WTC11 (cell line): ENCODE measurements at regions not wholly inside any gene's neighbourhood (a gene's known extent, or its start where the extent isn't known, plus 50 kb on each side); places are given as distances from the start of the nearest gene placed in this dataset.

Experiments used
- ATAC-seq: fragments of 200-7000 bp; cut with Tn5 transposase; 2 replicates; pipeline ENCODE4 v1.10.0; 2021; ENCODE audit warnings: mild to moderate bottlenecking, moderate library complexity
- CTCF ChIA-PET: fragments of 300-600 bp; sonication (Branson Sonifier 250); formaldehyde crosslinking; loops from one replicate; lab custom pipeline; 2021; ENCODE audit warnings: antibody characterized with exemption; lab: Charles Lee
- POLR2A ChIA-PET: fragments of 350-600 bp; sonication (Branson Sonifier 250); formaldehyde crosslinking; loops from one replicate; lab custom pipeline; 2021; ENCODE audit warnings: antibody characterized with exemption; lab: Charles Lee
- DNase-seq: peaks from one replicate; pipeline ENCODE4 v3.0.0; 2021; ENCODE audit warnings: low spot score
- H3K27ac Mint-ChIP-seq: 2 replicates; pipeline ENCODE4 v1.8.0; 2021; ENCODE audit warnings: mixed read lengths
- H3K27me3 Mint-ChIP-seq: 2 replicates; pipeline ENCODE4 v1.8.0; 2021; ENCODE audit warnings: low read depth, mild to moderate bottlenecking, moderate library complexity, mixed read lengths
- H3K36me3 Mint-ChIP-seq: 2 replicates; pipeline ENCODE4 v1.8.0; 2021; ENCODE audit warnings: mixed read lengths
- H3K4me1 Mint-ChIP-seq: 2 replicates; pipeline ENCODE4 v1.8.0; 2022; ENCODE audit warnings: mixed read lengths
- H3K4me3 Mint-ChIP-seq: 2 replicates; pipeline ENCODE4 v1.8.0; 2021; ENCODE audit warnings: mild to moderate bottlenecking, moderate library complexity, mixed read lengths
- H3K9me3 Mint-ChIP-seq: 2 replicates; pipeline ENCODE4 v1.8.0; 2021; ENCODE audit warnings: mixed read lengths
- FOXJ3 ChIP-seq: sonication (generic); formaldehyde crosslinking; IDR thresholded peaks from 2 replicates; pipeline ENCODE4 v1.9.0; 2021; ENCODE audit warnings: missing genetic modification reagents, mild to moderate bottlenecking, borderline replicate concordance
- HMGA2 ChIP-seq: fragments of 250-450 bp; sonication (Bioruptor Pico); IDR thresholded peaks from 2 replicates; pipeline ENCODE4 v1.4.0; 2021; ENCODE audit warnings: mild to moderate bottlenecking, moderate library complexity
- JAZF1 ChIP-seq: fragments of 250-450 bp; sonication (Bioruptor Pico); IDR thresholded peaks from 2 replicates; pipeline ENCODE4 v1.9.0; 2021; ENCODE audit warnings: moderate library complexity, mild to moderate bottlenecking, inconsistent platforms
- JUN ChIP-seq: sonication (generic); formaldehyde crosslinking; IDR thresholded peaks from 2 replicates; pipeline ENCODE4 v1.8.0; 2023; ENCODE audit warnings: mild to moderate bottlenecking, missing genetic modification reagents
- NR2C2 ChIP-seq: sonication (generic); formaldehyde crosslinking; IDR thresholded peaks from 2 replicates; pipeline ENCODE4 v1.8.0; 2022; ENCODE audit warnings: mild to moderate bottlenecking, missing genetic modification reagents
- OVOL2 ChIP-seq: fragments of 250-450 bp; sonication (Bioruptor Pico); IDR thresholded peaks from 2 replicates; pipeline ENCODE4 v1.9.0; 2021; ENCODE audit warnings: mild to moderate bottlenecking, borderline replicate concordance
- RELA ChIP-seq: sonication (generic); formaldehyde crosslinking; IDR thresholded peaks from 2 replicates; pipeline ENCODE4 v1.8.1; 2022; ENCODE audit warnings: missing genetic modification reagents, mild to moderate bottlenecking, borderline replicate concordance
- SOX15 ChIP-seq: fragments of 250-450 bp; sonication (Bioruptor Pico); IDR thresholded peaks from 2 replicates; pipeline ENCODE4 v1.9.0; 2021; ENCODE audit warnings: mild to moderate bottlenecking
- ZNF219 ChIP-seq: sonication (generic); formaldehyde crosslinking; IDR thresholded peaks from 2 replicates; pipeline ENCODE4 v1.8.0; 2023; ENCODE audit warnings: missing genetic modification reagents, mild to moderate bottlenecking, borderline replicate concordance
- ZNF263 ChIP-seq: sonication (generic); formaldehyde crosslinking; IDR thresholded peaks from 2 replicates; pipeline ENCODE4 v1.8.1; 2022; ENCODE audit warnings: low read depth, mild to moderate bottlenecking, moderate library complexity, missing genetic modification reagents
- TF ChIP-seq, protein P1 (sequence below): fragments of 250-450 bp; sonication (Bioruptor Pico); IDR thresholded peaks from 2 replicates; pipeline ENCODE4 v1.8.0; 2021; ENCODE audit warnings: mild to moderate bottlenecking
- TF ChIP-seq, protein P2 (sequence below): sonication (generic); formaldehyde crosslinking; IDR thresholded peaks from 2 replicates; pipeline ENCODE4 v1.8.1; 2022; ENCODE audit warnings: mild to moderate bottlenecking, moderate library complexity, missing genetic modification reagents
- TF ChIP-seq, protein P3 (sequence below): sonication (generic); formaldehyde crosslinking; IDR thresholded peaks from 2 replicates; pipeline ENCODE4 v1.8.1; 2023; ENCODE audit warnings: mild to moderate bottlenecking, missing genetic modification reagents
- TF ChIP-seq, protein P4 (sequence below): sonication (generic); formaldehyde crosslinking; IDR thresholded peaks from 2 replicates; pipeline ENCODE4 v1.8.0; 2022; ENCODE audit warnings: mild to moderate bottlenecking, missing genetic modification reagents
- TF ChIP-seq, protein P5 (sequence below): sonication (generic); formaldehyde crosslinking; IDR thresholded peaks from 2 replicates; pipeline ENCODE4 v1.8.0; 2022; ENCODE audit warnings: mild to moderate bottlenecking, missing genetic modification reagents
- TF ChIP-seq, protein P6 (sequence below): sonication (generic); formaldehyde crosslinking; IDR thresholded peaks from 2 replicates; pipeline ENCODE4 v1.8.1; 2022; ENCODE audit warnings: low read depth, missing genetic modification reagents, borderline replicate concordance
- TF ChIP-seq, protein P7 (sequence below): sonication (generic); formaldehyde crosslinking; IDR thresholded peaks from 2 replicates; pipeline ENCODE4 v1.8.0; 2023; ENCODE audit warnings: missing genetic modification reagents
- TF ChIP-seq, protein P8 (sequence below): sonication (generic); formaldehyde crosslinking; IDR thresholded peaks from 2 replicates; pipeline ENCODE4 v1.8.1; 2023; ENCODE audit warnings: mild to moderate bottlenecking, missing genetic modification reagents, moderate library complexity
- TF ChIP-seq, protein P9 (sequence below): fragments of 200-600 bp; IDR thresholded peaks from 2 replicates; pipeline ENCODE4 v1.8.0; 2022; ENCODE audit warnings: antibody characterized with exemption

DNA sequence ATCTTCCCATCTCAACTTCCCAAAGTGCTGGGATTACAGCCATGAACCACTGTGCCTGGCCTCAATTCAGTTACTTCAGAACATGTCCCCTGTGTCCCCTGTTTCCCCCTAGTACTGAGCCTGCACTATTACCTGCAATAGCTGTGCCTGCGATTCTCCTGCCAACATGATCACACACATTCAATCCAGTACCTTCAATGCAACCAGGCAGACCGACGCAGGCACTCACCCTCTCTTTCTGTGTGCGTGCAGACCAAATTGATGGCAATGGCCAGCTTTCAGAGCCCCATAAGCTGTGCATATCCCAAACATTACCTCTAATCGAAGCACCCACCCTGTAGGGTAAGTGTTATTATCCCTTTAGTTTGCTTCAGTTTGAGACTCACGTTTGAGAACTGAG, 73.0 kb upstream of the EPHB3 start:
- Mint-ChIP-seq H3K4me1 (peaks cover 3% of the 10 kb centered on the region; the same call in 1 of the 2 replicates), H3K27me3 (peaks cover 54% of the 10 kb centered on the region), H3K4me3 (no peak overlapping the region), H3K9me3 (no peaks in the 10 kb centered on the region), H3K36me3 (no peaks in the 10 kb centered on the region), H3K27ac (no peak overlapping the region)
- DNase-seq (no peak), ATAC-seq (no peak)
- TF ChIP-seq, protein P1, sequence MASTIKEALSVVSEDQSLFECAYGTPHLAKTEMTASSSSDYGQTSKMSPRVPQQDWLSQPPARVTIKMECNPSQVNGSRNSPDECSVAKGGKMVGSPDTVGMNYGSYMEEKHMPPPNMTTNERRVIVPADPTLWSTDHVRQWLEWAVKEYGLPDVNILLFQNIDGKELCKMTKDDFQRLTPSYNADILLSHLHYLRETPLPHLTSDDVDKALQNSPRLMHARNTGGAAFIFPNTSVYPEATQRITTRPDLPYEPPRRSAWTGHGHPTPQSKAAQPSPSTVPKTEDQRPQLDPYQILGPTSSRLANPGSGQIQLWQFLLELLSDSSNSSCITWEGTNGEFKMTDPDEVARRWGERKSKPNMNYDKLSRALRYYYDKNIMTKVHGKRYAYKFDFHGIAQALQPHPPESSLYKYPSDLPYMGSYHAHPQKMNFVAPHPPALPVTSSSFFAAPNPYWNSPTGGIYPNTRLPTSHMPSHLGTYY: no peak
- TF ChIP-seq, protein P2, sequence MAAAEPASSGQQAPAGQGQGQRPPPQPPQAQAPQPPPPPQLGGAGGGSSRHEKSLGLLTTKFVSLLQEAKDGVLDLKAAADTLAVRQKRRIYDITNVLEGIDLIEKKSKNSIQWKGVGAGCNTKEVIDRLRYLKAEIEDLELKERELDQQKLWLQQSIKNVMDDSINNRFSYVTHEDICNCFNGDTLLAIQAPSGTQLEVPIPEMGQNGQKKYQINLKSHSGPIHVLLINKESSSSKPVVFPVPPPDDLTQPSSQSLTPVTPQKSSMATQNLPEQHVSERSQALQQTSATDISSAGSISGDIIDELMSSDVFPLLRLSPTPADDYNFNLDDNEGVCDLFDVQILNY (CRISPR knock-in tag): no peak
- ChIA-PET CTCF (no interaction called here), POLR2A (no interaction called here)

DNA sequence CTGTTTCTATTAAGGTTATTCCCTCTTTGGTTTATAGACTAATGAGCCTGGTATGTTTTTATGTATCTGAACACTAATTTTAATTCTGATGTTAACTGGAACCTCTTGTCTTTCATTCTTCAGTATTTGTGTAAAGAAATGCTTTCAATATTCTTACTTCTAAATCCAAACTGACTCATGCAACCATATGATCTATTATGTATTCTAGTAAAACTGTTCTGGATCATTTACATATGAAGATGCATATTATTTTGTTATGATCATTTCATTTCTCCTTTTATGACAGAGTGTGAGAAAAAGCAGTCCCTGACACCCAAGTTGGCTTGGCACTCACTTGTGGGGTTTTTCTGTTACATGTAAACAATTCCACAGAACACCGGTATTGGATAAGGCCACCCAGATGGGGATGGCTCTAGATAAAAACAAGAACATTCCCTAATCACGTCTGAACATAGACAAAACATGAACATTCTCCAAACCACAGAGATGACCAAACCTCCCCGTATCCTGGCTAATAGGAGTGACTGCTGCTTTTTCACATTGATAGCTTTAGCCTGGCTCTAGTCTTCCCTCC, 72.2 kb upstream of the EPHB3 start:
- H3K36me3 Mint-ChIP-seq: no peaks in the 10 kb centered on the region
- ChIA-PET CTCF (interaction anchor here (3.2 kb wide), 1 partner anchor 117 kb away, joined by 17 read pairs; no protein-coding TSS in a partner anchor), POLR2A (no interaction called here)
- no peak overlapping the region for H3K27ac Mint-ChIP-seq
- H3K4me1 Mint-ChIP-seq: peaks cover 3% of the 10 kb centered on the region; the same call in 1 of the 2 replicates
- H3K9me3 Mint-ChIP-seq: no peaks in the 10 kb centered on the region
- ATAC-seq: no peak
- DNase-seq: no peak
- TF ChIP-seq, protein P3, sequence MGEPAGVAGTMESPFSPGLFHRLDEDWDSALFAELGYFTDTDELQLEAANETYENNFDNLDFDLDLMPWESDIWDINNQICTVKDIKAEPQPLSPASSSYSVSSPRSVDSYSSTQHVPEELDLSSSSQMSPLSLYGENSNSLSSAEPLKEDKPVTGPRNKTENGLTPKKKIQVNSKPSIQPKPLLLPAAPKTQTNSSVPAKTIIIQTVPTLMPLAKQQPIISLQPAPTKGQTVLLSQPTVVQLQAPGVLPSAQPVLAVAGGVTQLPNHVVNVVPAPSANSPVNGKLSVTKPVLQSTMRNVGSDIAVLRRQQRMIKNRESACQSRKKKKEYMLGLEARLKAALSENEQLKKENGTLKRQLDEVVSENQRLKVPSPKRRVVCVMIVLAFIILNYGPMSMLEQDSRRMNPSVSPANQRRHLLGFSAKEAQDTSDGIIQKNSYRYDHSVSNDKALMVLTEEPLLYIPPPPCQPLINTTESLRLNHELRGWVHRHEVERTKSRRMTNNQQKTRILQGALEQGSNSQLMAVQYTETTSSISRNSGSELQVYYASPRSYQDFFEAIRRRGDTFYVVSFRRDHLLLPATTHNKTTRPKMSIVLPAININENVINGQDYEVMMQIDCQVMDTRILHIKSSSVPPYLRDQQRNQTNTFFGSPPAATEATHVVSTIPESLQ (CRISPR knock-in tag): no peak
- TF ChIP-seq ZNF263 (no peak), OVOL2 (CRISPR knock-in tag) (no peak), FOXJ3 (CRISPR knock-in tag) (no peak), NR2C2 (CRISPR knock-in tag) (no peak), RELA (no peak), JAZF1 (no peak), SOX15 (CRISPR knock-in tag) (no peak), ZNF219 (CRISPR knock-in tag) (no peak), HMGA2 (no peak), JUN (CRISPR knock-in tag) (no peak)
- TF ChIP-seq, protein P4, sequence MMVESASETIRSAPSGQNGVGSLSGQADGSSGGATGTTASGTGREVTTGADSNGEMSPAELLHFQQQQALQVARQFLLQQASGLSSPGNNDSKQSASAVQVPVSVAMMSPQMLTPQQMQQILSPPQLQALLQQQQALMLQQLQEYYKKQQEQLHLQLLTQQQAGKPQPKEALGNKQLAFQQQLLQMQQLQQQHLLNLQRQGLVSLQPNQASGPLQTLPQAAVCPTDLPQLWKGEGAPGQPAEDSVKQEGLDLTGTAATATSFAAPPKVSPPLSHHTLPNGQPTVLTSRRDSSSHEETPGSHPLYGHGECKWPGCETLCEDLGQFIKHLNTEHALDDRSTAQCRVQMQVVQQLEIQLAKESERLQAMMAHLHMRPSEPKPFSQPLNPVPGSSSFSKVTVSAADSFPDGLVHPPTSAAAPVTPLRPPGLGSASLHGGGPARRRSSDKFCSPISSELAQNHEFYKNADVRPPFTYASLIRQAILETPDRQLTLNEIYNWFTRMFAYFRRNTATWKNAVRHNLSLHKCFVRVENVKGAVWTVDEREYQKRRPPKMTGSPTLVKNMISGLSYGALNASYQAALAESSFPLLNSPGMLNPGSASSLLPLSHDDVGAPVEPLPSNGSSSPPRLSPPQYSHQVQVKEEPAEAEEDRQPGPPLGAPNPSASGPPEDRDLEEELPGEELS (CRISPR knock-in tag): no peak
- TF ChIP-seq, protein P5, sequence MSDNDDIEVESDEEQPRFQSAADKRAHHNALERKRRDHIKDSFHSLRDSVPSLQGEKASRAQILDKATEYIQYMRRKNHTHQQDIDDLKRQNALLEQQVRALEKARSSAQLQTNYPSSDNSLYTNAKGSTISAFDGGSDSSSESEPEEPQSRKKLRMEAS (CRISPR knock-in tag): no peak
- TF ChIP-seq, protein P6, sequence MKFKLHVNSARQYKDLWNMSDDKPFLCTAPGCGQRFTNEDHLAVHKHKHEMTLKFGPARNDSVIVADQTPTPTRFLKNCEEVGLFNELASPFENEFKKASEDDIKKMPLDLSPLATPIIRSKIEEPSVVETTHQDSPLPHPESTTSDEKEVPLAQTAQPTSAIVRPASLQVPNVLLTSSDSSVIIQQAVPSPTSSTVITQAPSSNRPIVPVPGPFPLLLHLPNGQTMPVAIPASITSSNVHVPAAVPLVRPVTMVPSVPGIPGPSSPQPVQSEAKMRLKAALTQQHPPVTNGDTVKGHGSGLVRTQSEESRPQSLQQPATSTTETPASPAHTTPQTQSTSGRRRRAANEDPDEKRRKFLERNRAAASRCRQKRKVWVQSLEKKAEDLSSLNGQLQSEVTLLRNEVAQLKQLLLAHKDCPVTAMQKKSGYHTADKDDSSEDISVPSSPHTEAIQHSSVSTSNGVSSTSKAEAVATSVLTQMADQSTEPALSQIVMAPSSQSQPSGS (CRISPR knock-in tag): no peak
- TF ChIP-seq, protein P7, sequence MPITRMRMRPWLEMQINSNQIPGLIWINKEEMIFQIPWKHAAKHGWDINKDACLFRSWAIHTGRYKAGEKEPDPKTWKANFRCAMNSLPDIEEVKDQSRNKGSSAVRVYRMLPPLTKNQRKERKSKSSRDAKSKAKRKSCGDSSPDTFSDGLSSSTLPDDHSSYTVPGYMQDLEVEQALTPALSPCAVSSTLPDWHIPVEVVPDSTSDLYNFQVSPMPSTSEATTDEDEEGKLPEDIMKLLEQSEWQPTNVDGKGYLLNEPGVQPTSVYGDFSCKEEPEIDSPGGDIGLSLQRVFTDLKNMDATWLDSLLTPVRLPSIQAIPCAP: no peak
- TF ChIP-seq, protein P8, sequence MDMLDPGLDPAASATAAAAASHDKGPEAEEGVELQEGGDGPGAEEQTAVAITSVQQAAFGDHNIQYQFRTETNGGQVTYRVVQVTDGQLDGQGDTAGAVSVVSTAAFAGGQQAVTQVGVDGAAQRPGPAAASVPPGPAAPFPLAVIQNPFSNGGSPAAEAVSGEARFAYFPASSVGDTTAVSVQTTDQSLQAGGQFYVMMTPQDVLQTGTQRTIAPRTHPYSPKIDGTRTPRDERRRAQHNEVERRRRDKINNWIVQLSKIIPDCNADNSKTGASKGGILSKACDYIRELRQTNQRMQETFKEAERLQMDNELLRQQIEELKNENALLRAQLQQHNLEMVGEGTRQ: no peak
- TF ChIP-seq, protein P9, sequence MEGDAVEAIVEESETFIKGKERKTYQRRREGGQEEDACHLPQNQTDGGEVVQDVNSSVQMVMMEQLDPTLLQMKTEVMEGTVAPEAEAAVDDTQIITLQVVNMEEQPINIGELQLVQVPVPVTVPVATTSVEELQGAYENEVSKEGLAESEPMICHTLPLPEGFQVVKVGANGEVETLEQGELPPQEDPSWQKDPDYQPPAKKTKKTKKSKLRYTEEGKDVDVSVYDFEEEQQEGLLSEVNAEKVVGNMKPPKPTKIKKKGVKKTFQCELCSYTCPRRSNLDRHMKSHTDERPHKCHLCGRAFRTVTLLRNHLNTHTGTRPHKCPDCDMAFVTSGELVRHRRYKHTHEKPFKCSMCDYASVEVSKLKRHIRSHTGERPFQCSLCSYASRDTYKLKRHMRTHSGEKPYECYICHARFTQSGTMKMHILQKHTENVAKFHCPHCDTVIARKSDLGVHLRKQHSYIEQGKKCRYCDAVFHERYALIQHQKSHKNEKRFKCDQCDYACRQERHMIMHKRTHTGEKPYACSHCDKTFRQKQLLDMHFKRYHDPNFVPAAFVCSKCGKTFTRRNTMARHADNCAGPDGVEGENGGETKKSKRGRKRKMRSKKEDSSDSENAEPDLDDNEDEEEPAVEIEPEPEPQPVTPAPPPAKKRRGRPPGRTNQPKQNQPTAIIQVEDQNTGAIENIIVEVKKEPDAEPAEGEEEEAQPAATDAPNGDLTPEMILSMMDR: no peak
- H3K4me3 Mint-ChIP-seq: no peak overlapping the region
- H3K27me3 Mint-ChIP-seq: peaks cover 62% of the 10 kb centered on the region
